ENCODE measurements at regions not wholly inside any gene's neighbourhood (a gene's known extent, or its start where the extent isn't known, plus 50 kb on each side); places are given as distances from the start of the nearest gene placed in this dataset.
"Not testable (repeated sequence)": the region's sequence is repeated elsewhere in the genome, so short reads cannot be mapped to it uniquely, and the experiment has no call there.

DNA sequence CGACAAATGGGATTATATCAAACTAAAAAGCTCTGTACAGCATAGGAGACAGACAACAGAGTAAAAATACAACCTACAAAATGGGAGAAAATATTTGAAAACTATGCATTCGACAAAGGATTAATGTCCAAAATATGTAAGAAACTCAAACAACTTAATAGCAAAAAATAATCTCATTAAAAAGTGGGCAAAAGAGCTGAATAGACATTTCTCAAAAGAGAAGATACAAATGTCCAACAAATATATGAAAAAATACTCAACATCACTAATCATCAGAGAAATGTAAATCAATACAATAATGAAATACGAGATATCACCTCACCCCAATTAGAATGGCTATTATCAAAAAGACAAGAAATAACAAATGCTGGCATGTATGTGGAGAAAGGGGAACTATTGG is 272.9 kb downstream of the KLHL13 start:
- in situ Hi-C loops (cut with MboI; ENCODE audit: low pct_unique_long_range_greater_than_20kb in 2 of 9, low sequenced_read_pairs in 9 of 9, unreplicated experiment in 9 of 9), result no loop called here
- Histone ChIP-seq H3K27ac (no peak overlapping the region), H3K4me3 (no peak overlapping the region), H3K4me1 (replicated peaks in 1 of 2) (no peaks in the 10 kb centered on the region)
- WGBS, 10 experiments, result 0 to 76% (median 35%) methylated on average over 1 to 3 of the region's 3 CpGs; no CpG with 5 or more reads in 2 of the 10 experiments
- ATAC-seq (replicated peaks in 6 of 8), result no peak

DNA sequence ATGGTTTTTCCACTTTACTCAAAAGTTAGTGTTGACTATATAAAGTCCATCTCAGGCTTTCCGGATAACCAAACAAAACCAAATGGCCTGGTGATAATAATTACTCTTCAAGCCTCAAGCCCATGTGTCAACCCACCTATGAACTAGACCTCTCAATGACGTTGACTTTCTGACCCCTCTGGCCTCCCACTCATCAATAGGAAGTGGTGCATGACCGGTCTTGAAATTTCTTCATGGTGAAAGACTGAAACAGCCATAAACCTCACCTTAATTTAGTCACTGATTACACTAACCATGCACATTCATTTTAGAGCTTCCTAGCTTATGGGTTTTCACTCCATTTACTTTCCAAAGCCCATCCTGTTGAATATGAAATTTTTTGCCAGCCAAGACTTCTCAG is 276.0 kb downstream of the KLHL13 start:
- WGBS, 10 experiments, result 0 to 67% (median 63%) methylated on average over 1 to 3 of the region's 3 CpGs; no CpG with 5 or more reads in 6 of the 10 experiments

DNA sequence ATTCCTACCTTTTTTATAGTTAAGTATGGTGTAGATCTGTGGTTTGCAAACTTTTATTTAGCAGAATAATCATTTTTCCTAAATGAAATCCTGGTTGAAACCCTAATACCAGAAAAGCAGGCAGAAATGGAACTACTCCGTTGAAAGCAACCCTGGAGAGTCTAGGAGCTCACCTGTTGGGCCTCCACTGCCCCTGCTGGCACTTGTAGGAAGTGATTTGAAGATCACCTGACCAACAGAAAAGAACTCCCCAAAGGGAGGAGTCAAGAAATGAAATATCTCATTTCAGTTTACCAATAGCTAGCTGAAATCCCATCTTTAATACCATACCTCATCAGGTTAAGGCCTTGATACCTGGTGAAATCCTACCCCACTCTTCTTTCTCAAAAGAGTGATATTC is 277.1 kb downstream of the KLHL13 start:
- WGBS, 10 experiments, result no CpG with 5 or more reads among the region's 1 CpG
- Histone ChIP-seq H3K4me3 (no peak overlapping the region), H3K4me1 (replicated peaks in 1 of 2) (no peaks in the 10 kb centered on the region), H3K27ac (no peak overlapping the region)
- no peak for ATAC-seq (replicated peaks in 6 of 8)
- in situ Hi-C loops (cut with MboI; ENCODE audit: low pct_unique_long_range_greater_than_20kb in 2 of 9, low sequenced_read_pairs in 9 of 9, unreplicated experiment in 9 of 9), result no loop called here

More for the DNA sequence above, 276.0 kb downstream of the KLHL13 start:
- Histone ChIP-seq H3K27ac (no peak overlapping the region), H3K4me1 (replicated peaks in 1 of 2) (no peaks in the 10 kb centered on the region), H3K4me3 (no peak overlapping the region)
- in situ Hi-C loops (cut with MboI; ENCODE audit: low pct_unique_long_range_greater_than_20kb in 2 of 9, low sequenced_read_pairs in 9 of 9, unreplicated experiment in 9 of 9), result no loop called here
- no peak for ATAC-seq (replicated peaks in 6 of 8)

DNA sequence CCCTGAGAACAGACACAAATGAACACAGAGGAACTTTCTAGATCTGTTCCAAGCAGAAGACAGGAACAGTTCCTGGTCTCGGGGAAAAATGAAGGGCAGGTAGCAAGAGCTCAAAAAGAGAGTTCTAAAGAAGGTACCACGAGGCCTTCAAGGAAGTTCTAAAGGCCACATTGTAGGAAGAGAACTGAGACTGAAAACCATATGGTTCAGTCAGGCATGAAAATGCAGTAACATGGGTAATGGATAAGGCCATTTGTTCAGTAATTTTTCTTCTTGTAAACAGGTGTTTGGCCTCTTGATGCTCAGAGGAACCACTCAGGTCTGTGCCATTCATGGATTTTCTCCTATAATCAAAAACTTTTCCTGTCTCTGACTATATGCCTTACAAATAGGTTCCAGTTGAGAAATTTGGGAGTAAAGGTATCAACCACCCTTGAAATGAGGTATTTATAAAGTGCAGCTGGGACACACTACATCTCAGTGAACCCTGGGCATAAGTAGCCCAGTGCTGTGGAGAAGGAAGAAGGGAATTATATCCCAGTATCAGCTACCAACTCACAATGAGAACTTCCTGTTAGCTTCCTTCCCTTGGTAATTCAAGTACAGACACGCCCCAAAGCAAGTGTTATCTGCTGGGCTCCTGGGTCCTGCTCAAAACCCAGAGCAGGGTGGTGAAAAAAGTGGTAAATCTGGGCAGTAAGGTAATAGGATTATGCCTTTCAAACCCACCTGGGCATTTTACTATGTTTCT is 277.9 kb downstream of the KLHL13 start:
- ATAC-seq (replicated peaks in 6 of 8), result no peak
- 32 to 83% methylated on average over 1 to 3 of the region's 3 CpGs; no CpG with 5 or more reads in 8 of the 10 experiments for WGBS, 10 experiments
- in situ Hi-C loops (cut with MboI; ENCODE audit: low pct_unique_long_range_greater_than_20kb in 2 of 9, low sequenced_read_pairs in 9 of 9, unreplicated experiment in 9 of 9), result no loop called here
- H3K4me3 ChIP-seq, result no peak overlapping the region
- no peak overlapping the region for H3K27ac ChIP-seq
- no peaks in the 10 kb centered on the region for H3K4me1 ChIP-seq (replicated peaks in 1 of 2)

DNA sequence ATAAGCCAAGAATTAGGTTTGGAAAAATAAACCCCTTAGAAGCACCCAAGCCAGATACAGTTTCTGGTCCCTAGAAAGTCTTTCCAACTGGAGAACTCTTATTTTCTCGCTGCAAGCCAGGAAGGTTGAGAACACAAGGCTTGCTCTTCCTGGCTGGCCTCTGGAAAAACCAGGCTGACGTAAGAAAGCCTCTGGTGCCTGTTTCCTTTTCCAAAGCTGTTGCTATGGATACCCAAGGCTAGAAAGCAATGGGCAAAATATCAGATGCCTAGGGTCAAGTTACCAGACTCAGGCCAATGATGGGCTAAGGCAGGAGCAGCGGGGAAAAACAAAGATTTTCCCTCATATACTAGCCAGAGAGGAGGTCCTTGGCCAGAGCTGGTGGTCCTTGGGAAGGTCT is 281.6 kb downstream of the KLHL13 start:
- ATAC-seq (replicated peaks in 6 of 8), result no peak
- in situ Hi-C loops (cut with MboI; ENCODE audit: low pct_unique_long_range_greater_than_20kb in 2 of 9, low sequenced_read_pairs in 9 of 9, unreplicated experiment in 9 of 9), result no loop called here
- WGBS, 10 experiments, result 0 to 75% (median 17%) methylated on average over 1 to 3 of the region's 3 CpGs; no CpG with 5 or more reads in 6 of the 10 experiments
- Histone ChIP-seq H3K4me1 (replicated peaks in 1 of 2) (no peaks in the 10 kb centered on the region), H3K27ac (no peak overlapping the region), H3K4me3 (no peak overlapping the region)

DNA sequence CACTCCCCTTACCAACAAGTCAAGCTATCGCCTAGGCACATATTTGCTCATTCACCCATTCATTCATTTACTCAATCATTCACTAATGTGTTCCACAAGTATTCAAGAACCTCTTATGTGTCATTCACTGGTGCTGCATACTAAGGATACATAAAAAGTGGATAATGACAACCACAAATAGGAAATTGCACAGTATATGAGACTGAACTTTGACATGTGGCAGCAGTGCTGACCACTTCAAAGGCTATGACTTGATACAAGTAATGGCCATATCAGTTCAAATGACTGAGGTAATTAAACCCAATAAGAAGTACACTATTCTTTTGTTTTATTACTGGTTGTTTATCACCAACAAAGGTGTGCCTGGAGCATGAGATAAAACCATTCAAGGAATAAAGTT is 282.5 kb downstream of the KLHL13 start:
- in situ Hi-C loops (cut with MboI; ENCODE audit: low pct_unique_long_range_greater_than_20kb in 2 of 9, low sequenced_read_pairs in 9 of 9, unreplicated experiment in 9 of 9), result no loop called here
- no peaks in the 10 kb centered on the region for H3K4me1 ChIP-seq (replicated peaks in 1 of 2)
- WGBS, 10 experiments, result 38 to 100% (median 48%) methylated on average over 1 of the region's 1 CpG; no CpG with 5 or more reads in 6 of the 10 experiments
- no peak for ATAC-seq (replicated peaks in 6 of 8)
- H3K4me3 ChIP-seq, result no peak overlapping the region
- no peak overlapping the region for H3K27ac ChIP-seq

DNA sequence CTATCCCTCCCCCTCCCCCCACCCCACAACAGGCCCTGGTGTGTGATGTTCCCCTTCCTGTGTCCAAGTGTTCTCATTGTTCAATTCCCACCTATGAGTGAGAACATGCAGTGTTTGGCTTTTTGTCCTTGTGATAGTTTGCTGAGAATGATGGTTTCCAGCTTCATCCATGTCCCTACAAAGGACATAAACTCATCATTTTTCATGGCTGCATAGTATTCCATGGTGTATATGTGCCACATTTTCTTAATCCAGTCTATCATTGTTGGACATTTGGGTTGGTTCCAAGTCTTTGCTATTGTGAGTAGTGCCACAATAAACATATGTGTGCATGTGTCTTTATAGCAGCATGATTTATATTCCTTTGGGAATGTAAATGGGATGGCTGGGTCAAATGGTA is 295.1 kb downstream of the KLHL13 start:
- in situ Hi-C loops (cut with MboI; ENCODE audit: low pct_unique_long_range_greater_than_20kb in 2 of 9, low sequenced_read_pairs in 9 of 9, unreplicated experiment in 9 of 9), result not testable (repeated sequence)

DNA sequence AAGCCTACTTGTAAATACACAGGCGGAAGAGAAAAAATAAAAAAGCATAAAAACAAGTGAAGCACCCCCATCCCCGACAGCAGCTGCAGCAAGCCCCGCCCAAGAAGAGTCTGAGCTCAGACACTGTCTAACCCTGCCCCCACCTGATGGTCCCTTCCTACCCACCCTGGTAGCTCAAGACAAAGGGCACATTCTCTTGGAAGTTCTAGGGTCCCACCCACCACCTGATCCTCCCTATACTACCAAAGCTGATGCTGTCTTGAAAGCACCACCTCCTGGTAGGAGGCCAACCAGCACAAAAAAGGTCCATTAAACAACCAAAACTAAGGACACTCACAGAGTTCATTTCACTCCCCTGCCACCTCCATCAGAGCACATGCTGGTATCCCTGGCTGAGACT is 308.2 kb downstream of the KLHL13 start:
- no peak overlapping the region for H3K27ac ChIP-seq
- in situ Hi-C loops (cut with MboI; ENCODE audit: low pct_unique_long_range_greater_than_20kb in 2 of 9, low sequenced_read_pairs in 9 of 9, unreplicated experiment in 9 of 9), result no loop called here
- no peak overlapping the region for H3K4me3 ChIP-seq
- ATAC-seq (replicated peaks in 6 of 8), result no peak
- H3K4me1 ChIP-seq (replicated peaks in 1 of 2), result no peaks in the 10 kb centered on the region
- WGBS, 10 experiments, result 0 to 93% (median 70%) methylated on average over 1 to 2 of the region's 3 CpGs; no CpG with 5 or more reads in 3 of the 10 experiments

More for the DNA sequence above, 295.1 kb downstream of the KLHL13 start:
- not testable (repeated sequence) for H3K4me1 ChIP-seq (replicated peaks in 1 of 2); ATAC-seq (replicated peaks in 6 of 8); H3K27ac ChIP-seq; H3K4me3 ChIP-seq

DNA sequence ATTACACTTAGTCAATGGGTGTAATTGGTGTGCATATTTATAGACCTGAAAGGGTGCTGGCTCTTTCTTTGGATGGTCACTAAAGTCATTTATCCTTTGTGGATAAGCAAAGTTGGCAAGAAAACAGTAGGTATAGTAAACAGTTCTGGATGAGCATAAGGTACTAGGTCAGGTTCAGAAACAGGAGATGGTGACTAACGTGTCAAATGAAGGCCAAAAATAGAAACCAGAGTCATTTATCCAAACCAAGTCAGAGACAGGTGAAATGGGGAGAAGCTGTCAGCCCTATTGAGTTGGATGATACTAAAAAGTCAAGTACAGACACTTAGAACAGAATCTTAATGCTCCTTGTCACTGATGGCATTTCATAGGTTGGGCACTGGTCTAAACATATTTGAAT is 313.1 kb downstream of the KLHL13 start:
- in situ Hi-C loops (cut with MboI; ENCODE audit: low pct_unique_long_range_greater_than_20kb in 2 of 9, low sequenced_read_pairs in 9 of 9, unreplicated experiment in 9 of 9), result no loop called here
- 0 to 14% methylated on average over 1 of the region's 1 CpG; no CpG with 5 or more reads in 8 of the 10 experiments for WGBS, 10 experiments
- ATAC-seq (replicated peaks in 6 of 8), result no peak

DNA sequence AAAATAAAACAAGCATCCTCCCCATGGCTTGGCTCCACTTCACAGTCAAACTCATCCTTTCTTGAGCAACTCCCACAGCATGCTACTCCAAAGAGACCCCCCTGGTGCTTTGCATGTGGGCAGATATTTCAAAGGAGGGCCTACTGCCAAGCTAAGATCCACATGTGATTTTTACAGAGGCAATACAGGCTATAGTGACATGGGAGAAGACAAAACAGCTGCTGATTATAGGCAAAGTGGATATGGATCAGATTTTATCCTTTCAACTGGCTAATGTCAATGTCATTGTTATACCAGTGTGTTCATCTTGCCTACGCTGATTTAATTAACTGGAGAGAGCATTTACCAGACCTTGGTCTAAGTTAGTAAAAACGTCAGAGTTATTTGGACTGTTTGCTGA is 328.3 kb downstream of the KLHL13 start:
- H3K4me3 ChIP-seq, result no peak overlapping the region
- in situ Hi-C loops (cut with MboI; ENCODE audit: low pct_unique_long_range_greater_than_20kb in 2 of 9, low sequenced_read_pairs in 9 of 9, unreplicated experiment in 9 of 9), result no loop called here
- ATAC-seq (replicated peaks in 6 of 8), result no peak
- WGBS, 10 experiments, result 0 to 47% (median 40%) methylated on average over 1 to 2 of the region's 2 CpGs; no CpG with 5 or more reads in 7 of the 10 experiments
- no peak overlapping the region for H3K27ac ChIP-seq
- H3K4me1 ChIP-seq (replicated peaks in 1 of 2), result no peaks in the 10 kb centered on the region

More for the DNA sequence above, 313.1 kb downstream of the KLHL13 start:
- Histone ChIP-seq H3K4me3 (no peak overlapping the region), H3K4me1 (replicated peaks in 1 of 2) (no peaks in the 10 kb centered on the region), H3K27ac (no peak overlapping the region)

DNA sequence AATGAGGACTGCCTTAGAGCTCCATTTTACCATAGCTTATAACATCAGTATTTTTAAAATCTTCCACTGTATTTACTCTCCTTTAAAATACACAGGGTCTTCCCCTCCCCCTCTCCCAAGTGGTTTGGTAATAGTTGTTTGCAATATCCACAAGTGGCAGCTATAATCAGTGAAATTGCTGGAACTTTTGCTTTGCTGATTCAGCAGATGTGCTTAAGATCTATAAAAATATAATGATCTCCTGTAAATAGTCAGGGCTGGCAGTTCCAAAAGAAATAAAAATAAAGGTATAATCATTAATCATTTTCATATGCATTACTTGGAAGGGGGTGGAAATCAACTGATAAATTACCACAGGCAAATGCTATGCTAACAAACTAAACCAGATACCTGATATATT is 345.2 kb downstream of the KLHL13 start:
- H3K4me1 ChIP-seq (replicated peaks in 1 of 2), result no peaks in the 10 kb centered on the region
- in situ Hi-C loops (cut with MboI; ENCODE audit: low pct_unique_long_range_greater_than_20kb in 2 of 9, low sequenced_read_pairs in 9 of 9, unreplicated experiment in 9 of 9), result no loop called here
- no peak overlapping the region for H3K27ac ChIP-seq
- no peak overlapping the region for H3K4me3 ChIP-seq
- ATAC-seq (replicated peaks in 6 of 8), result no peak

DNA sequence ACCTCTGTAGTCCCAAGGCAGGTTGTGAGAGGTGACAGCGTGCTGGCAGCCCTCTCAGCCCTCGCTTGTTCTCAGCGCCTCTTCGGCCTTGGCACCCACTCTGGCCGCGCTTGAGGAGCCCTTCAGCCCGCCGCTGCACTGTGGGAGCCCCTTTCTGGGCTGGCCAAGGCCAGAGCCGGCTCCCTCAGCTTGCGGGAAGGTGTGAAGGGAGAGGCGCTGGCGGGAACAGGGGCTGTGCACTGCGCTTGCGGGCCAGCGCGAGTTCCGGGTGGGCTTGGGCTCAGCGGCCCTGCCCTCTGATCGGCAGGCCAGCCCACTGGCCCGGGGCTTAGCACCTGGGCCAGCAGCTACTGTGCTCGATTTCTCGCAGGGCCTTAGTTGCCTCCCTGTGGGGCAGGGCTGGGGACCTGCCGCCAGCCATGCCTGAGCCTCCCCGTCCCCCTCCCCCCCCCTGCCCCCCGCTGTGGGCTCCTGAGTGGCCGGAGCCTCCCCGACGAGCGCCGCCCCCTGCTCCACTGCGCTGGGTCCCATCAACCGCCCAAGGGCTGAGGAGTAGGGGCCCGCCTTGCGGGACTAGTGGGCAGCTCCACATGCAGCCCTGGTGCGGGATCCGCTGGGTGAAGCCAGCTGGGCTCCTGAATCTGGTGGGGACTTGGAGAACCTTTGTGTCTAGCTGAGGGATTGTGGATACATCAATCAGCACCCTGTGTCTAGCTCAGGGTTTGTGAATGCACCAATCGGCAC is 347.6 kb downstream of the KLHL13 start:
- in situ Hi-C loops (cut with MboI; ENCODE audit: low pct_unique_long_range_greater_than_20kb in 2 of 9, low sequenced_read_pairs in 9 of 9, unreplicated experiment in 9 of 9), result no loop called here
- WGBS, 10 experiments, result 100% methylated on average over 1 of the region's 37 CpGs; no CpG with 5 or more reads in 9 of the 10 experiments
- no peak overlapping the region for H3K27ac ChIP-seq
- H3K4me3 ChIP-seq, result no peak overlapping the region
- ATAC-seq (replicated peaks in 6 of 8), result no peak
- H3K4me1 ChIP-seq (replicated peaks in 1 of 2), result no peaks in the 10 kb centered on the region

DNA sequence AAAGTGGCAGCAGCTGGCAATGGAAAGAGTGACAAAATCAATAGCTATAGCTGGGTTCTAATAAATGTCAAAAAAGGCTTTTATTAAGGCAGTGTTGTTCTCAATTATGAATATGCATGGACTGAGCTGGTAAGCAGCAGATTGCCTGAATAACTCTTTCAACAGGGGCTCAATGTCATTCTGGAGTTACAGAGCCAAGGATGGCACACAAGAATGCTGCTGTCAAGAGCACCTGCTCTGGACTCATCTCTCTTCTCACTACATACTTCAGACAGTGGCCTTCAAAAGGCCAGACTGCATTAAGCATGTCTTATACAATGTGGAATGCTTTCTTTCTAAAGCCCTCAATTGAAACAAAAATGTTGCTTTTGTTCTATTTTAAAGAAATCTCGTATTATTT is 351.4 kb downstream of the KLHL13 start:
- 0 to 29% methylated on average over 1 of the region's 1 CpG; no CpG with 5 or more reads in 8 of the 10 experiments for WGBS, 10 experiments
- in situ Hi-C loops (cut with MboI; ENCODE audit: low pct_unique_long_range_greater_than_20kb in 2 of 9, low sequenced_read_pairs in 9 of 9, unreplicated experiment in 9 of 9), result no loop called here

DNA sequence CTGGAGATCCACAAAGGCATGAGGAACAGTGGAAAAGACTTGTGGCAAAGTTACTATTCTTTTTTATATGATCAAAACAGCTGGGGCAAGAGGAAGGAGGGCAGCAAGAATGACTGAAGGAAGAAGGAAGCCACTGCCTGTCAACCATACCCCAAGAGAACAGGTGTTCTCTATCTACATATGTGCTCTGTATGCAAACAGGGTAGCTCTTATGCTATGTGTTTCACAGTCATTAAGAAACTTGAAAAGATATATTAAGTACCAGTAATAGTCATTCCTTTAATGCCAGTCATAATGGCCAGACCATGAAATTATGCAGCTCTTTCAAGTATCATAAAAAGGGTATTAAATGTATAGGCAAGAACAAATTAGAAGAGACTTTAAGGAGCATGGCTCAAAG is 363.9 kb downstream of the KLHL13 start:
- no peak overlapping the region for H3K4me3 ChIP-seq
- H3K4me1 ChIP-seq (replicated peaks in 1 of 2), result no peaks in the 10 kb centered on the region
- no peak overlapping the region for H3K27ac ChIP-seq
- in situ Hi-C loops (cut with MboI; ENCODE audit: low pct_unique_long_range_greater_than_20kb in 2 of 9, low sequenced_read_pairs in 9 of 9, unreplicated experiment in 9 of 9), result no loop called here
- ATAC-seq (replicated peaks in 6 of 8), result no peak

More for the DNA sequence above, 351.4 kb downstream of the KLHL13 start:
- peak in 1 of 8 experiments; percentile 29 for ATAC-seq (replicated peaks in 6 of 8)
- no peaks in the 10 kb centered on the region for H3K4me1 ChIP-seq (replicated peaks in 1 of 2)
- H3K27ac ChIP-seq, result no peak overlapping the region
- H3K4me3 ChIP-seq, result no peak overlapping the region
